NCI-H446 (cell line): ENCODE measurements at regions not wholly inside any gene's neighbourhood (a gene's known extent, or its start where the extent isn't known, plus 50 kb on each side); places are given as distances from the start of the nearest gene placed in this dataset.
"Not testable (repeated sequence)": the region's sequence is repeated elsewhere in the genome, so short reads cannot be mapped to it uniquely, and the experiment has no call there.

ENCODE experiments used
- DNase-seq, 2 experiments: peaks; one replicate each; lab custom pipeline; 2025; lab: John Stamatoyannopoulos, UW

DNA sequence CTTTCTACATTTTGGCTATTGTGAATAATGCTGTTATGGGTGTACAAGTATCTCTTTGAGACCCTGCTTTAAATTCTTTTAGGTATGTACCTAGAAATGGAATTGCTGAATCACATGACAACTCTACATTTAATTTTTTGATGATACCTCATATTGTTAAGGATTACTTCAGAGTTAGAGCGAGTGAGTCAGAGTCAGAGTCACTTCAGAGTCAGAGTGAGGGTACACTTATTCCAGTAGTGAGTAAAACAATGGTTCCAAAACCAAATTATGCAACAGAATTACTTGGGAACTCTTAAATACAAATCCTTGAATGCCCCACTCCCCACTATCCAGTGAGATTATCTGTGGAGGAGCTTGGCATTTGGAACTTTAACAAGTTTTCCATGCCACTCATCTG, 50.3 kb upstream of the SNRK start:
- no peak for DNase-seq

- no peak for DNase-seq
Observed at GRCh38 chr3:43233062-43233461, 53.3 kb upstream of the SNRK start.

- no peak for DNase-seq
Observed at GRCh38 chr3:43231276-43232000, 54.9 kb upstream of the SNRK start.

DNA sequence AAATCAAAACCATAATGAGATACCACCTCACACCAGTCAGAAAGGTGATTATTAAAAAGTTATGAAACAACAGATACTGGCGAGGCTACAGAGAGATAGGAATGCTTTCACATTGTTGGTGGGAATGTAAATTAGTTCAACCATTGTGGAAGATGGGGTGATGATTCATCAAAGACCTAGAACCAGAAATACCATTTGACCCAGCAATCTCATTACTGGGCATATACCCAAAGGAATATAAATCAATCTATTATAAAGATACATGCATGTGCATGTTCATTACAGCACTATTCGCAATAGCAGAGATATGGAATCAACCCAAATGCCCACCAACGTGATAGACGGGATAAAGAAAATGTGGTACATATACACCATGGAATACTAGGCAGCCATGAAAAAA, 56.5 kb upstream of the SNRK start:
- DNase-seq: not testable (repeated sequence)

DNA sequence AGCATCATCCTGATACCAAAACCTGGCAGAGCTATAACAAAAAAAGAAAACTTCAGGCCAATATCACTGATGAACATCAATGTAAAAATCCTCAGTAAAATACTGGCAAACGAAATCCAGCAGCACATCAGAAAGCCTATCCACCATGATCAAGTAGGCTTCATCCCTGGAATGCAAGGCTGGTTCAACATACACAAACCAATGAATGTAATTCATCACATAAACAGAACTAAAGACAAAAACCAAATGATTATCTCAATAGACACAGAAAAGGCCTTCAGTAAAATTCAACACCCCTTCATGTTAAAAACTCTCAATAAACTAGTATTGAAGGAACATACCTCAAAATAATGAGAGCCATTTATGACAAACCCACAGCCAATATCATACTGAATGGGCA, 58.7 kb upstream of the SNRK start:
- not testable (repeated sequence) for DNase-seq

- DNase-seq: no peak
Observed at GRCh38 chr3:43224405-43225073, 61.8 kb upstream of the SNRK start.

GRCh38 chr3:43223670-43224364, 62.5 kb upstream of the SNRK start:
- DNase-seq: no peak

- DNase-seq: no peak
Observed at GRCh38 chr3:43222590-43222989, 63.8 kb upstream of the SNRK start.

GRCh38 chr3:43221076-43221475, 65.3 kb upstream of the SNRK start:
- DNase-seq: no peak

GRCh38 chr3:43219616-43220015, 66.7 kb upstream of the SNRK start:
- DNase-seq: no peak

DNA sequence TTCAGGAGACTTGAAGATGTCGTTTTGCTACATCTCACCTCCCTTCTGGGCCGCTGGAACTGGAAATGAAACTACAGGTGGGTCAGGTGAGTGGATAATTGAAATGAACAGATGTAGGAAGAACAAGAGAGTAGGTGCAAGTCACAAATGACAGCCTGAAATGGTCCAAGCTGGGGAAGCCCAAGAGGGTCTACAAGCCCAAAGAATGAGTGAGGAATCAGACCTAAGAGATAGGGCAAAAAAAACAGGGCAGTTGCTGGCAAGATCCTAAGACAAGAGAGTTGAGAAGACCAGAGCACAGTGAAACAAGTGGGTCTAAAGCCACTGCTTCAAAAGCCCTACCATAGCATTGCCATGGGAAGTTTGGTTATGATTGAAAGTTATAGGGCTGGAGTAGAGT, 67.4 kb upstream of the SNRK start:
- DNase-seq: no peak

- no peak for DNase-seq
Observed at GRCh38 chr3:43218156-43218555, 68.2 kb upstream of the SNRK start.

DNA sequence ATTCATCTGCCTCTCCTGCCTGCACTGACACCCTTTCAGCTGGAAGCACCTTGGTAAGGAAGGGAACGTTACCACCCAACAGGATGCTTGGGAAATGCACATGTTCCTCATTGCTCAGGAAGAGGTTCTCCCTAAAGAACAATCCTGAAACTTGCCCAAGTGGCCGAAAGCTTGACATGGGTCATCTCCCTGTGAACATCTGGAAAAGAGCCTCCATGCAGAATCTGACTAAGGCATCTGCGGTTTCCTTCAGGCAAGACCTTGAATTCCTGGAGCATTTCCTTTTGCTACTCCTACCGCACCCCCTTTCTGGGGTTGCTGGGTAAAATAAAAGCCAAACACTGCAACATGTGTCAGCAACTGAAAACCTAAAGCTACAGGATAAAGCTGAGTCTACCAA, 68.7 kb upstream of the SNRK start:
- no peak for DNase-seq

- no peak for DNase-seq
Observed at GRCh38 chr3:43217206-43217605, 69.1 kb upstream of the SNRK start.

DNA sequence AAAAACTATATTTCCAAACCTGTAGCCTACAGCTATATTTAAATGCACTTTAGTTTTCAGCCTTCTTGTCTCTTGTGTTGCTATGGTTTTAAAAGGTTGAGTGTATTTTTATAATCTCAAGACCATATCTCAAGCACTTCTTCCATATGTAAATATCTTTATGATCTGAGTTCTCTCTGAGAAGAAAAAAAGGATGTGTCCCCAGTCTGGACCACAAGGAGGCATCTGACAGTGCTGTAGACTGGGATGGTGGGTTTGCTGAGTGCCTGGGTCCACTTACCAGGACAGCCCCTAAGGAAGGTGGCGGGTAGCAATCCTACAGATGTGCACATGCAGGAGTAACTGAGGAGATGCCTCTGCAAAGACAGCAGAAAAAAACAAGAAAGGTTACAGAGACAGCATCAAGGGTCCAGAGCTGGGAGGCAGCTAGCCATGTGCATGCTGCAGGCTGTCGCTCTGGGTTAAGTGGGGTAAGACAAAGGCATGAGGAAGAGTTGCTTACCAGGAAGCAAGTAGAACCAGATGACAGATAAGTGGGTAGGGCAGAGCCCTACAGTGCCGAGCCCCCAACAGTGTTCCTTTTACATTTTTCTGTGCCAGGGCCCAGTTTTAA, 70.6 kb upstream of the SNRK start:
- no peak for DNase-seq

DNA sequence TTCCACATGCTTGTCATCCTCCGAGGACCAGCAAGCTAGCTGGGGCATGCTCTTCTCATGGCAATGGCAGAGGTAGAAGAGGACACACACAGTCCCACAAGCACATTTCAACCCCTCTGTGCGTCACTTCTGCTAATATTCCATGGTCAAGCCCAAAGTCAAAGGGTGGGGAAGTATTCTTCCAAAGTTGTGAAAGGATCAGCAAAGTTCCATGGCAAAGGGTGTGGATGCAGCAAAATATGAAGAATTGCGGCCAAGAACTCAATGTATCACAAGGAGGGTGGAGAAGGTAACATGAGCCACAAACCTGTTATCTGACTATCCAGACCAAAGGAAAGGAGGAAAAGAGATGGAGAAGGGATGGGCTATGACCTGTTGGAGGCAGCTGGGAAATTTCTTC, 71.2 kb upstream of the SNRK start:
- DNase-seq: no peak

DNA sequence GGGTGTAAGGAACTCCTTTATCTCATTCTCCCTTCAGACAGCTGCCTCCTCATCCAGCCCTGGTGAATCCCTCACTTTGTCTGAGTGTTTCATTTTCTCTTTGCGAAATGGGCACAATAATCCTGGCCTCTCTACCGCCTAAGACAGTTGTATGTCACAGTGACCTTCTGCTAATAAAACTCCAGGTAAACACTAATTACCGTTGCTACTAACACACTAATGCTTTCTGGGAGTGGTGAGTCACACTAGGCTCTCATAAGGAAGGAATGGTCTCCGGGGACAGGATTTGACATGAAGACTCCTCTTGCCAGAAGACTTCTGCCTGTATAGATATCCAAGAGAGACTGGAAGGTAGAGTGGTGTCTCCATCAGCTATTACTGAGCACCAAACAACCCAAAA, 71.7 kb upstream of the SNRK start:
- no peak for DNase-seq

- no peak for DNase-seq
Observed at GRCh38 chr3:43213631-43214030, 72.7 kb upstream of the SNRK start.

DNA sequence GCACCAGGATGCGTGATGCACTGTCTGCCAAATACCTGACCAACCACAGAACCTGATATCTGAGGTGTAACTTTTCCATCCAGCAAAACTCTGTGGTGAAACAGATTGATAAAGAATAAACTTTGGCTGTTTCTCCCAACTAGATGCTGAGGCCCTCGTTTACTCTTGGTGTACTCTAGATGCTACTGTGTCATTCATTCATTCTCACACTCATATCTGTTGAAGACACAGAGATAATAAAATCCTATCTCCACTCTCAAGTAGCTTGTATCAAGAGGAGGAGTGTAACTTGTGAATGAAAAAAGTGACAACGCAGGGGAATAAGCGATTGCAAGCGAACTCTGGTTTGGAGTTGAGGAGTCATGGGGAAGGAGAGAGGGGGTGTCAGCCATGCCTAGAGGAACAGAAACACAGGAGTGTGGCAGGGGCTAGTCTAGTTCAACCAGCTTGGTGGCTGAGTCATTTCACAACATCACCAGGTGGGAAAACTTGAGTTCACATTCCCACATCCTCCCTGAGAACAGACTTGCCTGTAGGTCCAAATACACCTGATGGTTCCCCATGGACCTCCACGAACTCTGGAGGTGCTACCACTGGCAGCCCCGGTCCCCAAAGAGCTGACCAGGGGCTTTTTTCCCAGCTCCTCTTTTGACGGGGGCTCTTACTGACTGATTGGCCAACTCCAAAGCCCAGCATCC, 73.3 kb upstream of the SNRK start:
- no peak for DNase-seq

DNA sequence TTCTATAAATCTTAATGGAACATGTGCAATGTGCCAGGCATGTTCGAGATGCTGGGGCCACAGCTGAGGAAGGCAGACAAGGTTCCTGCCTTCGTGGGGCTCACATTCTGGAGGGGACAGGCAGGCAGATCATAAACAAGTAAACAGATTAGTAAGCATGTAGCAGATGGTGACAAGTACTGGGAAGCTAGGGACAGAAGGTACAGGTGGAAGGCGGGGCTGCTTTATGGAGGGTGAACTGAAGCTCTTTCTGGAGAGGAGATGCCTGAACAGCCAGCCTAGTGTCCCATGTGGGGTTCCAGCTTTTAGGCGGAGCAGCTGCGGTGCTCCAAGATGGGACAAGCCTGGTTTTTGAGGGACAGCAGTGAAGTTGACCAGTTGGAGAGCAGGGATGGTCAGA, 74.7 kb upstream of the SNRK start:
- no peak for DNase-seq

DNA sequence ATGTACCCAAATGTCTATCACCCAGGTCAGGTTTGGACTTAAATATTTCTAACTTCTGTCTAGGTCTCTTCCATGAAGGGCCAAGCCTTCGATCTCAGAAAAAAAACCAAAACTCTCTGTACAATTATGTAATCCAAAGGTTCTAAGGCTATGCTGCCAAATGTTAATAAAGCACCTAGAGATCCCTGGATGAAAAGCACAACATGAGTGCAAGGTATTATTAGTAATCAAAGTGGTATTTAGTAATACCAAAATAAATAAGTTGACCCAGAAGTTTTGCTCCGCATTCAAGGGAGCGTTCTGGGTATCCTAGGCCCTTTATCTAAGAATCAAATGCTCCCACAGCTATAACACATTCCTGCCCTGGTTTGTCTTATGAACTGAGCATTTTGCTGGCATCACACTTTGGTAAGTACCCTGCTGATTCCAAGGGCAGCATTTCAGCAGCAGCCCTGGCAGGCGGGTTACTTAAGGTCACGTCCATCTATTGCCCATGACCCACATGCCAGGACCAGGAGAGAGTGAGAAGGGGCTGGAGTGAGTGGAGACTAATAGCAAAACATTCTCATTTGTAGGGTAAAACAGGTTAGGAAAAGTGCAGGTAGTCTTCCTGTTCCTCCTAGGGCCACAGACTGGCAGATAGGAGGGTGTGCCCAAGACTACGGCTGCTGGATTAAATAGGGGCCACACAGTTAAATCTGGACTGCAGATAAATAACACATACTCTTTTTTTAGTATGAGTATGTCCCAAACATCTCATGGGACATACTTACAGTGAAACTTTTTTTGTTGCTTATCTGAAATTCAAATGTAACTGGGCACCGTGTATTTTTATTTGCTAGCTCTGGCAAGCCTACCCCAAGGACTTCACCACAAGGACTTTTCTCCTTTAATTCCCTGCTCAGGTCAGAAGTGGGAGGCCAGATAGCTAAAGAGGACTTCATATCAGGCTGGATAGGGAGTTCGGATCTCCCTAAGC, 76.0 kb upstream of the SNRK start:
- no peak for DNase-seq
